Pancreas (tissue), 10 donors: ENCODE measurements at regions not wholly inside any gene's neighbourhood (a gene's known extent, or its start where the extent isn't known, plus 50 kb on each side); places are given as distances from the start of the nearest gene placed in this dataset.
A peak's percentile ranks its signal among the peaks of the same experiment; 100 is the strongest.

Experiments used
- ATAC-seq, 4 donors: fragments of 200-7000 bp; cut with Tn5 transposase; one replicate each; pipeline versions ENCODE4 v1.8.0 to v1.9.1; 2020; ENCODE audit warnings: mild to moderate bottlenecking in 4 of 4, moderate library complexity in 4 of 4
- DNase-seq, 6 donors: peaks; one replicate each; pipeline ENCODE4 v3.0.0-alpha.2; 2020
- FAIRE-seq: peaks from 2 replicates; lab custom pipeline; 2012; peaks lifted over from hg19 to GRCh38; lab: Jason Lieb, UNC
- H3K27ac ChIP-seq, 4 donors: fragments of 200-600 bp; sonication (generic); 1 replicate in 3 of 4; 2 replicates in 1 of 4; pipeline versions ENCODE4 v1.5.0 to v1.8.0; 2020
- H3K27me3 ChIP-seq, 4 donors: fragments of 200-600 bp; one replicate each; pipeline ENCODE4 v1.8.0; 2021
- H3K36me3 ChIP-seq, 3 donors: fragments of 200-600 bp; sonication (generic) in 1 of 3; one replicate each; pipeline versions ENCODE4 v1.5.0 to v1.8.0; 2020 to 2021
- H3K4me1 ChIP-seq, 3 donors: fragments of 200-600 bp; one replicate each; pipeline ENCODE4 v1.8.0; 2021
- H3K4me3 ChIP-seq, 4 donors: fragments of 200-600 bp; sonication (generic) in 2 of 4; one replicate each; pipeline versions ENCODE4 v1.5.0 to v1.8.0; 2020 to 2021
- H3K9me3 ChIP-seq, 4 donors: fragments of 200-600 bp; one replicate each; pipeline ENCODE4 v1.8.0; 2021
- CTCF ChIP-seq, 4 donors: fragments of 200-600 bp; sonication (generic) in 3 of 4; IDR thresholded peaks; one replicate each; pipeline versions ENCODE4 v1.5.0 to v1.8.0; 2021; ENCODE audit warnings: antibody characterized with exemption in 4 of 4
- WGBS, 2 donors: extraction: QIAGEN DNeasy Blood & Tissue Kit; methylation state at CpG; one replicate each; pipeline ENCODE4 v1.1.7; 2013; 5-methylcytosine and 5-hydroxymethylcytosine counted together
- intact Hi-C, 3 donors: fragments of 100-400 bp; cut with DNase I; formaldehyde crosslinking; loops; one replicate each; pipeline versions ENCODE4 v1.11.1 to v1.14.2; 2022
- donor health status: healthy with polysubstance abuse.
- donor health status: DM: no; HTN: no; CAD: no; lungs with moderate emphysema.
- donor health status: DM: no; HTN: no; CAD: no.
- donor health status: control.
- donor health status: control.
- donor health status: Bipolar disorder and iron deficiency.
- donor health status: DM: yes; HTN: yes; CAD: no.
- donor health status: DM: no; HTN: no; CAD: no.
- donor health status: DM: no; HTN: no; CAD: no.
- donor health status: DM: yes; HTN: yes; CAD: no.

DNA sequence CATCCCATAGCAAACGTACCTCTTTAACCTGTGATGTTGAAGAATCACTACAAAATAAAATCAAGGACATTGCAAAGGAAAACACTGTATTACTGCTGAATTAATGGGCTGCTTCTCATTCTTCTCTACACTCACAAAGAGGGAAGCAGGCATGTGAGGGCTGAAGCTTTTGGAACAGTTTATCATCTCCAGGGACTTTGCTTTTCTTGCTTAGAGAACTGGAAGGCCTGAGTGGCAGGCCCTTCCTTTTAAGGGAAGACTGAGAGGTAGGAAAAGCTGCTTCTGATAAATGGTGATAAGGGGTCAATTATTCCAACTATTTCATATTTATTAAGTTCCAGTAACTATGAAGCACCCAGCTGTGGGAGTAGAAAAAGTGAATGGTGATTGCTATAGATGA, 649.6 kb downstream of the NTRK3 start:
- no peaks in the 10 kb centered on the region for H3K4me1 ChIP-seq
- no peak overlapping the region for H3K27ac ChIP-seq
- H3K9me3 ChIP-seq, result no peaks in the 10 kb centered on the region
- WGBS, 2 donors, result 34 to 46% methylated on average over 1 of the region's 1 CpG
- FAIRE-seq (no peak), ATAC-seq (no peak), DNase-seq (no peak)
- intact Hi-C loops, result loop anchor here in 1 of 3 donors (10.0 kb wide), 1 partner anchor 692 kb away; no protein-coding TSS in a partner anchor
- H3K4me3 ChIP-seq, result no peak overlapping the region
- no peaks in the 10 kb centered on the region for H3K36me3 ChIP-seq
- peaks cover 0 to 5% (median 2%) of the 10 kb centered on the region in 4 donors for H3K27me3 ChIP-seq
- TF ChIP-seq CTCF (IDR thresholded peaks at IDR 0.05), result no peak

- FAIRE-seq (no peak), DNase-seq (no peak), ATAC-seq (no peak)
- WGBS, 2 donors, result 14% methylated on average over 6 of the region's 6 CpGs
- Histone ChIP-seq H3K9me3 (no peaks in the 10 kb centered on the region), H3K4me3 (no peak overlapping the region), H3K4me1 (no peaks in the 10 kb centered on the region), H3K27me3 (peaks cover 0 to 13% (median 2%) of the 10 kb centered on the region in 4 donors), H3K27ac (no peak overlapping the region), H3K36me3 (no peaks in the 10 kb centered on the region)
- TF ChIP-seq CTCF (IDR thresholded peaks at IDR 0.05), result peak in 3 of 4 donors; percentile 20 to 42 (median 35)
- intact Hi-C loops, result loop anchor here in 1 of 3 donors (10.0 kb wide), 1 partner anchor 690 kb away; no protein-coding TSS in a partner anchor
Measured at GRCh38 chr15:87604857-87605446, 651.6 kb downstream of the NTRK3 start.

GRCh38 chr15:87602371-87602770, 654.2 kb downstream of the NTRK3 start:
- WGBS, 2 donors, result 49 to 62% methylated on average over 1 of the region's 1 CpG
- intact Hi-C loops, result loop anchor here in 1 of 3 donors (10.0 kb wide), 1 partner anchor 688 kb away; no protein-coding TSS in a partner anchor
- DNase-seq, result no peak
- Histone ChIP-seq H3K36me3 (no peaks in the 10 kb centered on the region), H3K27me3 (peaks cover 0 to 14% (median 2%) of the 10 kb centered on the region in 4 donors), H3K4me3 (no peak overlapping the region), H3K27ac (no peak overlapping the region), H3K4me1 (no peaks in the 10 kb centered on the region), H3K9me3 (no peaks in the 10 kb centered on the region)
- FAIRE-seq, result no peak
- ATAC-seq, result no peak
- no peak for TF ChIP-seq CTCF (IDR thresholded peaks at IDR 0.05)

DNA sequence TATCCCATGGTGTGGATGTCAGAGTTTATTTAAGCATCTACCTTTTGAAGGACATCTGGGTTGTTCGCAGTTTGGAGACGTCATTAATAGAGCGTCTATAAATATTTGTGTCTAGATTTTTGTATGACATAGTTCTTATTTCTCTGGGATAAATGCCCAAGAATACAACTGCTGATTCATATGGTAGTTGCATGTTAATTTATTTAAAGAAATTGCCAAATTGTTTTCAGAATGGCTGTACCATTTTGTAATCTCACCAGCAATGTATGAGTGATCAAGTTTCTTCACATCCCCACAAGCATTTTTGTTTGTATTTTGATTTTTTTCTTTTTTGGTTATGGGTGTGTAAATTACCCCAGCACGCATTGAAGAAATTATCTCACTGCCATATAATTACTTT, 656.9 kb downstream of the NTRK3 start:
- Histone ChIP-seq H3K9me3 (no peaks in the 10 kb centered on the region), H3K27me3 (peaks cover 0 to 14% (median 0%) of the 10 kb centered on the region in 4 donors), H3K36me3 (no peaks in the 10 kb centered on the region), H3K27ac (no peak overlapping the region), H3K4me1 (no peaks in the 10 kb centered on the region), H3K4me3 (no peak overlapping the region)
- WGBS, 2 donors, result 66 to 77% methylated on average over 4 of the region's 4 CpGs
- TF ChIP-seq CTCF (IDR thresholded peaks at IDR 0.05), result no peak
- DNase-seq (no peak), ATAC-seq (no peak), FAIRE-seq (no peak)
- intact Hi-C loops, result loop anchor here in 1 of 3 donors (10.0 kb wide), 1 partner anchor 685 kb away; no protein-coding TSS in a partner anchor
